ENCODE measurements at regions not wholly inside any gene's neighbourhood (a gene's known extent, or its start where the extent isn't known, plus 50 kb on each side); places are given as distances from the start of the nearest gene placed in this dataset.

GRCh38 chr1:60895252-60895651 is 187.1 kb upstream of the NFIA start:
- TF ChIP-seq, protein P1, sequence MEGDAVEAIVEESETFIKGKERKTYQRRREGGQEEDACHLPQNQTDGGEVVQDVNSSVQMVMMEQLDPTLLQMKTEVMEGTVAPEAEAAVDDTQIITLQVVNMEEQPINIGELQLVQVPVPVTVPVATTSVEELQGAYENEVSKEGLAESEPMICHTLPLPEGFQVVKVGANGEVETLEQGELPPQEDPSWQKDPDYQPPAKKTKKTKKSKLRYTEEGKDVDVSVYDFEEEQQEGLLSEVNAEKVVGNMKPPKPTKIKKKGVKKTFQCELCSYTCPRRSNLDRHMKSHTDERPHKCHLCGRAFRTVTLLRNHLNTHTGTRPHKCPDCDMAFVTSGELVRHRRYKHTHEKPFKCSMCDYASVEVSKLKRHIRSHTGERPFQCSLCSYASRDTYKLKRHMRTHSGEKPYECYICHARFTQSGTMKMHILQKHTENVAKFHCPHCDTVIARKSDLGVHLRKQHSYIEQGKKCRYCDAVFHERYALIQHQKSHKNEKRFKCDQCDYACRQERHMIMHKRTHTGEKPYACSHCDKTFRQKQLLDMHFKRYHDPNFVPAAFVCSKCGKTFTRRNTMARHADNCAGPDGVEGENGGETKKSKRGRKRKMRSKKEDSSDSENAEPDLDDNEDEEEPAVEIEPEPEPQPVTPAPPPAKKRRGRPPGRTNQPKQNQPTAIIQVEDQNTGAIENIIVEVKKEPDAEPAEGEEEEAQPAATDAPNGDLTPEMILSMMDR (IDR thresholded peaks at IDR 0.05), result no peak
- TF ChIP-seq POLR2A (IDR thresholded peaks at IDR 0.05), result no peak
